GM18867 (cell line): ENCODE measurements at regions not wholly inside any gene's neighbourhood (a gene's known extent, or its start where the extent isn't known, plus 50 kb on each side); places are given as distances from the start of the nearest gene placed in this dataset.
"Not testable (repeated sequence)": the region's sequence is repeated elsewhere in the genome, so short reads cannot be mapped to it uniquely, and the experiment has no call there.

Source experiments
- ATAC-seq: cut with Tn5 transposase; IDR thresholded peaks from one replicate; pipeline ENCODE4 v1.9.1; 2021; ENCODE audit warnings: mild to moderate bottlenecking, moderate library complexity; ENCODE audit not compliant: unreplicated experiment

GRCh38 chr4:67333664-67334063 is 211.6 kb downstream of the CENPC start:
- ATAC-seq: no peak

DNA sequence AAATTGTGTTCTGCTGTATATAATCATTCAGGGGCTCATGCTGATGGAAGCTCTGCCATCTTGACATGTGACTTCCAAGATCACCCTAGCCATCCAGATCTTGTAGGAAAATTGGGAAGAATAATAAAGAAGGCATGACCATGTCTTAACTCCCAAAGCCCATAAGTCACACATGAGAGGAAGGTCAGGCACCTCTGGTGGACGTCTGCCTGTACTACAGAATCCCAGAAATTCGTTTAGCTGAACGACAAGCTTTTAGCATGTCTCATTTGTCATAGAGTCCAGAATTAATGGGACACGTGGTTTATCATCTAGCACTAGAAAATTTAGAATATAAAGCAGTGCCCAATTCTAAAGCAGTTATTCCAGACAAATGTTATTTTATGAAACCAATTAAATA is 212.7 kb downstream of the CENPC start:
- peak; percentile 91 for ATAC-seq

- no peak for ATAC-seq
Observed at GRCh38 chr4:67328393-67328792, 216.9 kb downstream of the CENPC start.

DNA sequence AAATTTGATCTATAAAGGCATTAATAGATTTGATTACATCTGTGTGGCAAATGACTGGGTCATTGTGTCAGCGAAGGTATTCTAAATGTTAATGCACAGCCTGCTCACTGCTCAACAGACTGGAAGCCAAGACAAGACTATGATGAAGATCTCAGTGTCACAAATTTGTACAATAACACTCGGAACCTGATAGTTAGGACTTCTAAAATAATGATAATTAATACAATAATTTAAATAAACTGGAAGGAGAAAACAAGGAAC is 217.4 kb downstream of the CENPC start:
- no peak for ATAC-seq

DNA sequence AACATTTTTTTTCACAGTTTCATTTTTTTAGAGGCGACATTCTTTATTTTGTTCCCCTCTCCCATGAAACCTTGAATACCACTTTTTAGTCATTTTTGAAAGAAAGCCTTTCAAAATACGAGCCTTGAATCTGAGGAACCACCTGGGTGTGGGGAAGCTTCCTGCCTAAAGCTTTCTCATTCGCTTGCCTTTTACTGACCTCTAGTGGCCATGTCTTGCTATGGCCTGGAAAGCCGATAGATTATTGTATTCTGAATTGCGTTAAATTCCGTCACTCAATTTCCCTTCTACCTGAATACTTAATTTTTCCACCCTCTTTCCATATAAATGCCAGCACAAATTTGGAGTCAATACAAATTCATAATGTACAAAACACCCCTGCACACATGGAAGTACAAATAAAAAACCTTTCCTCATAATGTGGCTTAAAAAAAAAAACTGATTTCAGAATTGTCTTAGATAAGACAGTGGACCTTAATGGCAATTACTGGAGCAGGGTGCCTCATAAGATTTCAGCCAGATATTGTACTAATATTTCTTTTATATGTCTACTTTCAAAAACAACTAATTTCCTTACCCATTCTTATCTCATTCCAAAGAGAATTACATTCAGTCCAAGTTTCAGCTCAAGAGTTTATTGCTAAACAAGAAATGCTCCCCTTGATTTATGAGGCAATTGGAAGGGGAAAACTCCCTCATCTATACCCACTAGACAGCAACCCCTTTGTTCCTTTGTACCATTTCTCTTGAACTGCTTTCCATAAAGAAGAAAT is 217.9 kb downstream of the CENPC start:
- ATAC-seq: peak; percentile 100

DNA sequence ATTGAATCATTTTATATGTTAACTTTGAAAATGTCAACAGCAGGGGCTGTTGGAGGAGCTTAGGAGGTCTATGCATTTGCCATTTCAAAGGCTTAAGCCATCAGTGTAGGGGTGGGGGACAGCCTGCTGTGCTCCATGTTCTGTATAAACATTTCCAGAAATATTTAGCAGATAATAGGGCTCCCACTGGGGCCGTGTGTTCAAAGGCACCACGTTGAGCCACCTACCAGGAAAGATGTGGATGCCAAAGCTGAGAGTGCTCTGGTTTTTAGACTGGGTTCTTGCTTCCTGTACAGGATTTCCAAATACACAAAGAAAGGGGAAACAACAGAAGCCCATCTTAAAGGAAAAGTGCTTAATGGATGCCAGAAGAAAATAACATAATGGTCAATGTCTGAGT is 219.5 kb downstream of the CENPC start:
- no peak for ATAC-seq

GRCh38 chr4:67320645-67321044 is 224.7 kb downstream of the CENPC start:
- ATAC-seq: no peak

DNA sequence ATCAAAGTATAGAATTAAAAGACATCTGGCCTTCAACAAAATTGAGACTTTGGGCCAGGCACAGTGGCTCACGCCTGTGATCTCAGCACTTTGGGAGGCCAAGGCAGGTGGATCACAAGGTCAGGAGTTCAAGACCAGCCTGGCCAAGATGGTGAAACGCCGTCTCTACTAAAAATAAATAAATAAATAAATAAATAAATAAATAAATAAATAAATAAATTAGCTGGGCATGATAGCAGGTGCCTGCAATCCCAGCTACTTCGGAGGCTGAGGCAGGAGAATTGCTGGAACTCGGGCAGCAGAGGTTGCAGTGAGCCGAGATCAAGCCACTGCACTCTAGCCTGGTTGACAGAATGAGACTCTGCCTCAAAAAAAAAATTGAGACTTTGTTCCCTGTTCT is 225.7 kb downstream of the CENPC start:
- ATAC-seq: not testable (repeated sequence)

GRCh38 chr4:67300497-67301185 is 244.7 kb downstream of the CENPC start:
- ATAC-seq: not testable (repeated sequence)

GRCh38 chr4:67292636-67293035 is 252.7 kb downstream of the CENPC start:
- ATAC-seq: no peak

- ATAC-seq: no peak
Observed at GRCh38 chr4:67292045-67292444, 253.3 kb downstream of the CENPC start.

- ATAC-seq: no peak
Observed at GRCh38 chr4:67291644-67292043, 253.7 kb downstream of the CENPC start.

- peak; percentile 76 for ATAC-seq
Observed at GRCh38 chr4:67288964-67289363, 256.3 kb downstream of the CENPC start.

DNA sequence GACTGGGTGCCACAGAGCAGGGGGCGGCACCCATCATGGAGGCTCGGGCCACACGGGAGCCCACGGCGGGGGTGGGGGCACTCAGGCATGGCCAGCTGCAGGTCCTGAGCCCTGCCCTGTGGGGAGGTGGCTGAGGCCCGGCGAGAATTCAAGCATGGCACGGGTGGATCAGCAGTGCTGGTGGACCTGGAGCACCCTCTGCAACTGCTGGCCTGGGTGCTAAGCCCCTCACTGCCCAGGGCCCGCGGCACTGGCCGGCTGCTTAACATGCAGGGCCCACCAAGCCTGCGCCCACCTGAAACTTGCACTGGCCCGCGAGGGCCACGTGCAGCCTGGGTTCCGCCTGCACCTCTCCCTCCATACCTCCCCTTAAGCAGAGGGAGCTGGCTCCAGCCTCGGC is 258.6 kb downstream of the CENPC start:
- ATAC-seq: no peak

DNA sequence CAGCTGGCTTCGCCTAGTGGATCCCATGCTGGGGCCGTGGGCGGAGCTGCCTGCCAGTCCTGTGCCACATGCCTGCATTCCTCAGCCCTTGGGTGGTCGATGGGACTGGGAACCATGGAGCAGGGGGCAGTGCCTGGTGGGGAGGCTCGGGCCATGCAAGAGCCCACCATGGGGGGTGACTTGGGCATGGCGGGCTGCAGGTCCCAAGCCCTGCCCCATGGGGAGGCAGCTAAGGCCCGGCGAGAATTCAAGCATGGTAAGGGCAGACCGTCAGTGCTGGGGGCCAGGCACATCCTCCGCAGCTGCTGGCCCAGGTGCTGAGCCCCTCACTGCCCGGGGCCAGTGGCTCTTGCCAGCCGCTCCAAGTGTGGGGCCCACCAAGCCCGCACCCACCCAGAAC is 262.6 kb downstream of the CENPC start:
- no peak for ATAC-seq

GRCh38 chr4:67275179-67275750 is 270.0 kb downstream of the CENPC start:
- ATAC-seq: no peak

GRCh38 chr4:67274671-67275070 is 270.6 kb downstream of the CENPC start:
- not testable (repeated sequence) for ATAC-seq

DNA sequence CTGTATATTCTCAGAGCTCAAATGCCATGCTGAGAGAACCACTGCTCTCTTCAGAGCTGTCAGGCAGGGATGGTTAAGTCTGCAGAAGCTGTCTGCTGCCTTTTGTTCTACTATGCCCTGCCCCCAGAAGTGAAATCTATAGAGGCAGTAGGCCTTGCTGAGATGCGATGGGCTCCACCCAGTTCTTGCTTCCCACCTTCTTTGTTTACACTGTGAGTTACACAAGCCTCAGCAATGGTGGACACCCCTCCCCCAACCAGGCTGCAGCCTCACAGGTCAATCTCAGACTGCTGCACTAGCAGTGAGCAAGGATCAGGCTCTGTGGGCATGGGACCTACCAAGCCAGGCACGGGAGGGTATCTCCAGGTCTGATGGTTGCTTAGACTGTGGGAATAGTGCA is 271.6 kb downstream of the CENPC start:
- no peak for ATAC-seq

GRCh38 chr4:67261971-67262370 is 283.3 kb downstream of the CENPC start:
- ATAC-seq: no peak

DNA sequence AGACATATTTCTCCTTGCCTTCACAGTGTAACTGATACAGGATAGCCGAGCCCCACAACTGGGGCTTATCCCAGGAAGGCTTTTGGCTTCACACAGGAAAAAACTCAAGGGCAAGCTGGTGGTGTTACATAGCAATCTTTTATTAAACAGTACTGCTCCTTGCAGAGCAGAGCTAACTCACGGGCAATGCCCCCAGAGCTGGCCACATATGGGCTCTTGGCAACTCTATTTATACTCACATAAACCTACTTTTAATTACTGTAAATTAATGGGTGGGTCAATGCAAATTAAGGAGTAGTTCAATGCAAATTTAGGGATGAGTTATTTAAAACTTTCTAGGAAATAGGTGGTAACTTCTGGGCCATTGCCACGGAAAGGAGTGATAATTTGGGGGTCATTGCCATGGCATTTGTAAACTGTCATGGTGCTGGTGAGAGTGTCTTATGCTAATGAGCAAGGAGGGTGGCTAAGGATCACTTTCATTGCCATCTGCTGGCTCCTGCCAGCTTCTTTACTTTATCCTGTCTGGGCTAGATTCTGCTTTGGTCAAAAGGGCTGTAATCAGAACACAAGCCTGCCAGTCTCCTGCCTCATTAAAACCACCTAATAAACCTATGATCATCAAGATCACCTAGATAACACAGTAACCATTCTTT is 288.8 kb downstream of the CENPC start:
- no peak for ATAC-seq

GRCh38 chr4:67250131-67250896 is 295.0 kb downstream of the CENPC start:
- ATAC-seq: no peak
